ENCODE measurements at regions not wholly inside any gene's neighbourhood (a gene's known extent, or its start where the extent isn't known, plus 50 kb on each side); places are given as distances from the start of the nearest gene placed in this dataset.
"Not testable (repeated sequence)": the region's sequence is repeated elsewhere in the genome, so short reads cannot be mapped to it uniquely, and the experiment has no call there.

DNA sequence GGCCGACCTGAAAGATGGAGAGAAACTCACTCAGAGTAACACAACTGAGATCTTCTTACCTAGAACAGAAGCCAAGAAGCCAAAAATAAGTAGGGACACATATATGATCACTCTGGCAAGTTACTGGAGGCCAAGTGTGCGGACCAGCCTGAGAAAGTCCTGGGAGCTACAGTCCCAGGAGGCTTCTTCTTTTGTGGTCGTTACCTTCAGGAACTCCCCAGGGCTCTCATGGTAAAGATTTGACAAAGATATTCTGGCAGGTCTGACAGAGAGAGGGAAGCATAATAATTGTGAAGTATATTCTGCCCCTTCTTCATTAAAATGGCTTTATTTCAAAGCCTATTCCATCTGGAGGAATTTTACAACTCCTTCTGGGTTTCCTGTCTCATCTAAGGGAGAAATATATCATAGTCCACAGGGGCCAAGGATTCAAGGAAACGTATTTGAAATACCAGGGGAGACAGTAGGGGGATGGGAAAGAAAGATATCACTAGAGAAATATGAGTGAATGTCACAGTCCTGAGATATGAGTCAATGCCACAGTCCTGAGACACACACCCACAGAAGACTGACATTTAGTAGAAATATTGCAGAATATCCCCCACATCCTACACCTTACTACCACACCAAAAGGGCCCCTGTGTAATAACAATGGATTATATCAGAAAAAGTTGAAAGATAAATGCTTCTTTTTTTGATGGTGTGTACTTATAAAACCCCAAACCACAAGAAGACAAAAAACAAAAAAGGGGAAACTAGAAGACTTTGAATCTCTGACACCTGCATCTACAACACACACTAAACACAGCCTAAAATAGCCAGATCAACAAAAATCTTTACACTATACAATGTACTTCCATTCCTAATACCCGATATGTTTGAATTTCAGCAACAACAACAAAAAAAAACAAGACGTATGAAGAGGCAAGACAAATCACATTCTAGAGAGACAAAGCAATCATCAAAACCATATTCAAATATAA, 594.2 kb upstream of the NRG3 start:
- DNase-seq: no peak

DNA sequence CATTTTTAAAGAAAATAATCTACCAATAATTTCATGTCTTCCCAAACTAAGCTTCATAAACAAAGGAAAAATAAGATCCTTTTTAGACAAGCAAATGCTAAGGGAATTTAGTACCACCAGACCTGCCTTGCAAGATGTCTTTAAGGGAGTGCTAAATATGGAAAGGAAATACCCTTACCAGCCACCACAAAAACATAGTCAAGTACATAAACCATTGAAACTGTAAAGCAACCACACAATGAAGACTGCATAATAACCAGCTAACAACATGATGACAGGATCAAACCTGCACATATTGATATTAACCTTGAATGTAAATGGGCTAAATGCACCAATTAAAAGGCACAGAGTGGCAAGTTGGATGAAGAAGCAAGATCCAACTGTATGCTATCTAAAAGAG, 586.5 kb upstream of the NRG3 start:
- DNase-seq: no peak

DNA sequence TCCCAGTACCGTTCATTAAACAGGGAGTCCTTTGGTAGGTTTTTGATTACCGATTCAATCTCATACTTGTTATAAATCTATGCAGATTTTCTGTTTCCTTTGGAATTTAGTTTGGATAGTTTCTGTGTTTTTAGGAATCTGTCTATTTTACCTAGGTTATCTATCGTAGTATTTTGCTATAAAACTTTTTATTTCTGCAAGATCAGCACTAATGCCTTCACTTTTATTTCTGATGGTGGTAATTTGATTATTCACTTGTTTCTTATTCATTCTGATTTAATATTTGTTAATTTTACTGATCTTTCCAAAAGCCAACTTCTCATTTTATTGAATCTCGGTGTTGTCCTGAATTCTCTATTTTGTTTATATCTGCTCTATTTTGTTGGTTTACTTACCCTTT, 577.7 kb upstream of the NRG3 start:
- no peak for DNase-seq

DNA sequence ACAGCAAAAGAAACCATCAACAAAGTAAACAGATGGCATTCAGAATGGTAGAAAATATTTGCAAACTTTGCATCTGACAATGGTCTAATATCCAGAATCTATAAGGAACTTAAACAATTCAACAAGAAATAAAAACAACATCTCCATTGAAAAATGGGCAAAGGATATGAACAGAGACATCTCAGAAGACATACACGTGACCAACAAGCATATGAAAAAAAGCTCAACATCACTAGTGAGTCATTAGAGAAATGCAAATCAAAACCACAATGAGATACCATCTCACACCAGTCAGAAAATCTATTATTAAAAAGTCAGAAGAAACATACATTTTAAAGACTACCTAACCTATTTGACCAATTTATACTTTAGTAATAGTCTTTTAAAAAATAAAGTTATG, 571.3 kb upstream of the NRG3 start:
- DNase-seq: no peak

DNA sequence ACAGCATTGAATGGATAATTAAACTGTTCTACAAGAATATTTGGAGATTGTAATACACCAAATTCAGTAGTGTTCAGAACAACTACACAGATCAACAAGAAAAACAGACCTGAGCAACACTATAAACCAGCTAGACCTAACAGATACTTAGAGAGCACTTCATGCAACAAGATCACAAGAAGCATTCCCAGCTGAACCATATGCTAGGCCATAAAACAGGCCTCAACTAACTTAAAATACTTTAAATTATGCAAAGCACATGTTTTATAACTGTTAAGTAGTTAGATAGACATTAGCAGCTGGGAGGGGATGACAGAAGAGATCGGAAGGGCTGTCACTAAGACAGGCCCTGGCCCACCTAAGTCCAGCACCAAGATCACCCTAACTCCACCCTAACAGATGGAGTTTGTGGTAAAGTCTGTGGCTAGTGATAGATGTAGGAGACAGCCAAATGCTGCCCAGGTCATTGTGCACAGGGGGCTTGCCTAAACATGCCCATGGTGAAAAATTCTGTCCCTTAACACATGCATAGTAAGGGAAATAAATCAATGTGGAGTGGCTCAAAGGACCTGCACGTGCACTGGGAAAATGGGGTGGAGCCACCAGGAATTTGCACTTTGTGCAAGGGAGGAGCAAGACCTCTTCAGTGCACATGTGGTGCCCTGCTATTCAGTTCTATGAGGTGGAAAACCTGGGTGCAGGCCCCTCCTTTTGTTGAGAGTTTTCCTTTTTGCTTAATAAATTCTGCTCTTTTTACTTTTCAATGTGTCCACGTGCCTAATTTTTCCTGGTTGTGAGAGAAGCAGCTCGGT, 567.8 kb upstream of the NRG3 start:
- no peak for DNase-seq

DNA sequence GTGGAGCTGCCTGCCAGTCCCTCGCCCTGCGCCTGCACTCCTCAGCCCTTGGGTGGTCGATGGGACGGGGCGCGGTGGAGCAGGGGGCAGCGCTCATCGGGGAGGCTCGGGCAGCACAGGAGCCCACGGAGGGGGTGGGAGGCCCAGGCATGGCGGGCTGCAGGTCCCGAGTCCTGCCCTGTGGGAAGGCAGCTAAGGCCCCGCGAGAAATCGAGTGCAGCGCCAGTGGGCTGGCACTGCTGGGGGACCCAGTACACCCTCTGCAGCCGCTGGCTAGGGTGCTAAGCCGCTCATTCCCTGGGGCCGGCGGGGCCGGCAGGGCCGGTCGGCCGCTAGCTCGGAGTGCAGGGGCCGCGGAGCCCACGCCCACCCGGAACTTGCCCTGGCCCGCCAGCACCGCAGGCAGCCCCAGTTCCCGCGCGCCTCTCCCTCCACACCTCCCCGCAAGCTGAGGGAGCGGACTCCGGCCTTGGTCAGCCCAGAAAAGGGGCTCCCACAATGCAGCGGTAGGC, 565.9 kb upstream of the NRG3 start:
- DNase-seq: no peak

DNA sequence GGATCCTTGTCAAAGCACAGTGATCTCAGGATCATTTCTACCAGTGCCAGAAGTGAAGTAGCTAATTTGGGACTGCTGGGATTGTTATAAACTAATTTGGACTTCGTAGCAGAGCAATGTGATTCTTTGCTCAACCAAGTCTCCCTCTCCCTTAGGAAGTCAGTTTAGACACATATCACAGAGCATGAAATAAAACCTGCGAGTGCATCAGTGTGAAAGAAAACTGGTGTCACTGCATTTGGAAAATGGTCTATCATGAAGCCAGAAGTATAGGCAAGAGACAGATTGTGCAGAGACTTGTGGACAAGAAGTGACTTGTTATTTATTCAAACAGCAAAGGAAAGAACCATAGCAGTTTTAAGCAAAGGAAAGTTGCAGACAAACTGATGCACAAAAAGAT, 560.5 kb upstream of the NRG3 start:
- no peak for DNase-seq

DNA sequence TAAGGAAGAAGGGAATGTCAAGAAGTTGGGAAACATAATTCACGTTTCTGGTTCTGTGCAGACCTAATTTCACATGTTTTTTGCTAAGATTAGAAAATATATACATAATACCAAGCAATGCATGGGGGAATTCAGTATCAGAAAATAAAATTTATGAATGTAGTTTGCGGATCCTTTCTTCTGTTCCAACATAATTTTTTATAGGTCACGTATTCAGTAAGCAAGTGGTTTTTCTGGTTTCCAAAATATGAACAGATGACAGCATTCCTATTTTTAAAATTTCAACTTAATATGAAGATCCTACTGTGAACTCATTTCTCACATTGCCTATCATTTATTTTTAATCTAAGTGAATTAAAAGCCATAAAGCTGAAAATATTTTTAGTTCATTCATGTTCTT, 560.0 kb upstream of the NRG3 start:
- DNase-seq: no peak

DNA sequence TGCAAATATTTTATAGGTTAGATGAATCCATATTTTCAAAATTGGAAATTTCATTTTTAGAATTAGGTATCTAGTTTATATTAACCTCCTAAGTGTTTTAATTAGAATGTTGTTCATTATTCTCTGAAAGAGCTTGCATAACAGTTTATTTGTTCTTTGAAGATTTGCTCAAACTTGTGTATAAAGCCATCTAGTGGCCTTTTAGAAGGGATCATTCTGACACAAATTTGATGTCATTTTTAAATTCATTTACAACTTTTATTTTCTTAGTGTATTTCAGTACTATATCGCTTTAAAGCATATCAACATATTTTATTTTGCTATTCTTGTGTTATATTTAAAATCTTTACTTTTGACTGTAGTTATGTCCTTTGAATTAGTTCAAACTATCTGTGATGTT, 527.0 kb upstream of the NRG3 start:
- DNase-seq: no peak

DNA sequence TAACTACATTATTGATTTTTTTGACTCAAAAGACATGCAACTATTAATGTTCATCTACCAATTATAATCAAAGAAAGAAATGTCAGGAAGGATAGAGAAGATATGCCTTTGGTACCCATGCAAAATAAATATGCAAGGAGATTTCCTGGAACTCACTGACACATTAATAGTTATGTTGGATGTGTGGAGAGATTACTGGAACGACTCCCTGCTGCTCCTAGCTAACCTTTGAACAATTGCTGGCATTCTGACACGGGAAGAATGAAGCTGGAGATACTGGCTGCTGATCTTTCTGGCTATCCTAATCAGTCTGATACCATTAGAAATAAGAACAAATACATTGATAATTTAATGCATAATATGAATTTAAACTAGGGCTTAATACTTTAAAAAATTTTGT, 507.9 kb upstream of the NRG3 start:
- DNase-seq: no peak

DNA sequence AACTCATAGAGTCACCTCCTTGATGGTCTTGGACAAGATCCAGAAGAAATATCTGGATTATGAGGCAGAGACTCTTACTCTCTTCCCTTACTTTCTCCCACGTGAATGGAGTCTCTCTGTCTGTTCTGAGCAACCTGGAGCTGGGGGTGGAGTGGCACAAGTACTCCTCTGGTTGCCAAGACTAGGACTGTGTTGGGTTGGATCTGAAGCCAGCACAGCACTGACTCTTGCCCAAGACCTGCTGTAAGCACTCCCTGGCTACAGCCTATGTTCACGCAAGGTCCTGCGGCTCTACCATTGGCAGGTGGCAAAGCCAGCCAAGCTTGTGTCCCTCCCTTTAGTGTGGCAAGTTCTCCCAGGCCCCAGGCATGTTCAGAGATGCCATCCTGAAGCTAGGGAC, 488.2 kb upstream of the NRG3 start:
- DNase-seq: no peak

DNA sequence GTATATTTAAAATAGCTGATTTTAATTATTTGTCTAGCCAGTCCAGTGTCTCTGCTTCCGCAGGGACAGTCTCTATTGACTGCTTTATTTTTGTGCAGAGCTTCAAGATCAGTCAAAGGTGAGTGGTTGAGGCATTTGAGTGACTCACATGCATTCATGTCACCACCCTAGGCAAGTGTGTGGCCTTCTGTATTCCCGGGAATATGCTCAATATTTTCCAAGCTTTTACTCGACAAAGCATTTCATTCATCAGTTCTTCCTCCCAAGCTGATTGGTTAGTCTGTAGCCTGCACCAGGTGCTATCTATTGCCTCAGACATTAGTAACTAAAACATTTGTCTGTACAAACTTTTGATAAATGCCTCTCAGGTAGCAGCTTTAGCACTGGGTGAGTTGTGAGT, 471.5 kb upstream of the NRG3 start:
- DNase-seq: no peak

DNA sequence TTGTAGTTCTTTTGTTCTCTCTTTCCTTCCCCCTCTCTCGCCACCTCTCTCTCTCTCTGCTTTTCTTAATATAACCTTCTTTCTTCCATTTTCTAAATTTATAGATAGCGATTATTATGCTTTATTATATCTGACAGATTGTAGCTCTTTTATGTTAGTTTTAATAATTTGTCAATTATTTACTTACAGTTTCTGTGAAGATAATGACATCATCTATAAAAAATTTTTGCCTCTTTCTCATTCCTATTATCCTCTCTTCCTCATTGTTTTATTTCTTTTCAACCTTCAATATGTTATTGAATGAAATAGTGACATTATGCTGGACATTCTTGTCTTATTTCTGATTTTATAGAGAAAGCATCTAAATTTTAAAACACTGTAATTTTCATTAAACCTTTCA, 469.6 kb upstream of the NRG3 start:
- DNase-seq: no peak

DNA sequence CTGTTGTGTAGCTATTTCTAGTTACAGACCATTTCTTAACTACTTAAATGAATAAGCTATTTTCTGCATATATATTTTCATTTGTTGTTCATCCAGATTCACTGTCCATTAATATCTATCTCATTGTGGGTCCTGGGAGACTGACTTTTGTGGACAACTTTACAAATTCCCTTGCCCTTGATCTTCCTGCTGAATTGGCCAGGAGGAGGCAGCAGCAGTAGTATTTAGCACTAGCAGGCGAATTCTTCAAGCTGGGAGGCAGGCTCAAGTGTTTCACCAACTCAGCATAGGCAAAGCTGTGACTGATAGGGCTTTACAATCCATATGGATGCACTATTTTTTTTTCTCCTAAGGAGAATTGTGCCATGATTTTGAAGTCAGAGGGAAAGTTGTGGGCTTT, 461.0 kb upstream of the NRG3 start:
- DNase-seq: no peak

DNA sequence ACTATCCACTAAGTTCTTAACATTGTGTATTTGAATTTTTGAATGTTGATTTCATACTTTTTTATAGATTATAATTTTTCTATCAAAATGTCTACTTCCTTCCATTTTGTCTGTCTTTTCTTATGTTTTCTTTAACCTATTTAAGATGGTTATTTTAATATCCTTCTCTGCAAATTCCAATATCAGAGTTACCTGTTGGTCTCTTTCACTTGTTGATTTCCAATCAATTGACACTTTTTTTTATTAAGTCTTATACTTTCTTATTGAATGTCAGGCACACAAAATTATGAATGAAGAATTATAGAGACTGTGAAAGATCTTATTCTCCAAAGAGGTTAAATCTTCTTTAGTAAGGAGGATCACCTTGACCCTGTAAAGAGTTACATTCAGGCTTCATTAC, 448.3 kb upstream of the NRG3 start:
- DNase-seq: no peak

DNA sequence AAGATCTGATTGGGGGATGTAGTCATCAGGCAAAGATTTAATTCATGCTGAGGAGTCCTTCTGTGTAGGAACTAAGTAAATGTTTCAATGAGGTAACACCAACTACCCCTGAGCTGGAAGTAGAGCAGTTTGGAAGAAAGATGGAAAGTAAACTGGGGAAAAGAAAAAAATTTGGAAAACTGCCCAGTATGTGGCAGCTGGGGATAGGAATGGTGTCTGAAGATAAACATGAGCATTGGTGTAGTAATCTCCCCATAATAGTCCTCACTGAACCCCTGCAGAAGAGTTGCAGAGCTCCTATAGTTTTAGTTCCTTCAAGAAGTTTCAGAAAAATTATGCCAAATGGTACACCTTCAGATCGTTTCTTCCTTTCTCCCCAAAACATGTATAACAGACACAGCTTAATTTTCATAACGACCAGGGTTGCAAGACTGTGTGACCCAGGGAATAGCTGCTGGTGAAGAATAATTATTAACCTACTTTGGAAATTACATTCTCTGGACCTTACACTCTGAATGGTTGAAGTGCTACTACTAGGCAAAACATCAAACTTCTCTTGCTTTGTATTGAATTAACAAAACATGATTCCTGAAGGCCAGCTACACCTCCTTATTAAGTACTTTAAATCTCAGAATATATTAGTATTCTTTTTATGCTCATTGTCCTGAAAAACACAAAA, 446.4 kb upstream of the NRG3 start:
- DNase-seq: no peak

DNA sequence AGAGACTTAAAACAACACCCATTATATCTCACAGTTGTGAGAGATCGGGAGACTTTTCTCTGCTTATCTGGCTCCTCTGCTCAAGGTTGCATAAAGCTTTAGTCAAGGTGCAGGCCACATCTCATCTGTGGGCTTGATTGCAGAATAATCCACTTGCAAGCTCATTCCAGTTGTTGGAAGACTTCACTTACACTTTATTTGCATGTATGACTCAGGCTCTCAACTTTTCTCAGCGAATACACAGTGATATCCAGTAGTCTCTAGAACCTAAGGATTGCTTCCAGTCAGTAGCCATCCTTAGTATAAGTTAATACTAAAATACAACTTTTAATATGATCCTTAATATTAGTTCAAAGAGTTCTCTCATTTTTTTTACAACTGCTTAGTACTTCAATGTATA, 435.5 kb upstream of the NRG3 start:
- no peak for DNase-seq

DNA sequence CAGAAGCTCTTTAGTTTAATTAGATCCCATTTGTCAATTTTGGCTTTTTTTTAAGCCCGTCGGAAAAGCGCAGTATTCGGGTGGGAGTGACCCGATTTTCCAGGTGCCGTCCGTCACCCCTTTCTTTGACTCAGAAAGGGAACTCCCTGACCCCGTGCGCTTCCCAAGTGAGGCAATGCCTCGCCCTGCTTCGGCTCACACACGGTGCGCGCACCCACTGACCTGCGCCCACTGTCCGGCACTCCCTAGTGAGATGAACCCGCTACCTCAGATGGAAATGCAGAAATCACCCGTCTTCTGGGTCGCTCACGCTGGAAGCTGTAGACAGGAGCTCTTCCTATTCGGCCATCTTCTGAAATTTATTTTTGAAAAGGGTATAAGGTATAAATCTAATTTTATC, 433.4 kb upstream of the NRG3 start:
- DNase-seq: not testable (repeated sequence)

DNA sequence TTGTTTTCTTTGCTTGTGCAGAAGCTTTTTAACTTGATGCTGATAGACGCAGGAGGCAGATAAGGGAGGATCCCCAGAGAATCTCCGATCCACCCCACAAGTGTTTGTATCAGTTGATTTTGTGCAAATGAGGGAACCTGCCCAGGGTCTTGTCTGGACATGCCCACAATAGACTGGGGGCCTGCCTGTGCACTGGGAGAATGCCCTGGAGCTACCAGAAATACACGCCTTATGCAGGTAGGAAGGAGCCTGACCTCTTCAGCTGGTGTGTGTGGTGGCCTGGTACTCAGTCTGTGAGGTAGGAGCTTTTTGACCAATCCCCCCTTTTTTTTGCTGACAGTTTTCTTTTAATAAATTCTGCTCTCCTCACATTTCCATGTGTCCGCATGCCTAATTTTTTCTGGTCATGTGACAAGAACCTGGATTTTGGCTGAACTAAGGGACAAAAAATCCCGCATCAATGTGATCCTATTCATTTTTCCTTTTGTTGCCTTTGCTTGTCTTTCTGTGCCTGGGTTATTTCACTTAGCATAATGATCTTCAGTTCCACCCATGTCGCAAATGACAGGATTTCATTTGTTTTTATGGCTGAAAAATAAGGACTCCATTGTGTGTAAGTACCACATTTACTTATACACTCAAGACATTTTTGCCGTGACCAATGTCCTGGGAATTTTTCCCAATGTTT, 430.6 kb upstream of the NRG3 start:
- no peak for DNase-seq

DNA sequence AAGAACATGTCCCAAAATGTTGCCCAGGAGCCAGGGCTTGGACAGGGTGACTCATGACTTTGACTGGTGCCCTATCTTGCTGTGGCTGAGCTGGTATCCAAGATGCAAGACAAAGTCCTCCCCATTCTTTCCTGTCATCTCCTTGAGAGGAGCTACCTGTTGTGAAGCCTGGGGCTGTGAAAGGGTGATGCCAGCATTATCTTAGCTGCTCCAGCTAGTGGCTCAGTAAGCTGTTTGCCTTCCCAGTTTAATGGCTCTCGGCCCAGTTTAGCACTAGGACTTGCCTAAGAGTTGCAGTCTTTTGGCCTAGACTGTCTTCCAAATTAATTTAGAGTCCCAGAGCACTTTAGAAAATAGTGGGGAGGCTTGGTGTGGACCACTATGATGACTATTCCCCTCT, 424.3 kb upstream of the NRG3 start:
- no peak for DNase-seq

DNA sequence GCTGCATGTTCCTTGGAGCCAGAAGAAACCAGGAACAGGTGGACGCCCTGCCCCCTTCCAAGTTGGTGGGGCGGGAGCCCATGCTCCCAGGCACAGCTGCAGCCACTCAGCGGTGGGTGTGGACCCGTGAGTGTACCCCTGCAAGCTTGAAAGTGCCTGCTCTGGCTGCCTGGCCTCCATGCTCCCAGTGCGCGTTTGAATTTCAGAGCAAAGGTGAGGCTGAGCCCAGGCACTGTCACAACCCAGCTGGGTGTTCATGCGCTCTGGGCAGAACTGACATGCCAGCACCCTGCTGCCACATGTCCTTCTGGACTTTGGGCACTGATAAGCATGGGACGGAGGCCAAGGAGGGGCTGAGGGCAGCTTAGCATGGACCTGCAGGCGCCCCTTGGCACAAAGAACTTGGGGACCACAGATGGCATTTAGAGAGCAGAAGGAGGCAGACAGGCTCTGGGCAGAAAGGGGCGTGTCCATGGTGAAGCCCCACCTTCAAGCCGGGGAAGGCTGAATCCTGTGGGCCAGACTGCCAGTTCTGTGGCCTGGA, 402.0 kb upstream of the NRG3 start:
- DNase-seq: no peak

DNA sequence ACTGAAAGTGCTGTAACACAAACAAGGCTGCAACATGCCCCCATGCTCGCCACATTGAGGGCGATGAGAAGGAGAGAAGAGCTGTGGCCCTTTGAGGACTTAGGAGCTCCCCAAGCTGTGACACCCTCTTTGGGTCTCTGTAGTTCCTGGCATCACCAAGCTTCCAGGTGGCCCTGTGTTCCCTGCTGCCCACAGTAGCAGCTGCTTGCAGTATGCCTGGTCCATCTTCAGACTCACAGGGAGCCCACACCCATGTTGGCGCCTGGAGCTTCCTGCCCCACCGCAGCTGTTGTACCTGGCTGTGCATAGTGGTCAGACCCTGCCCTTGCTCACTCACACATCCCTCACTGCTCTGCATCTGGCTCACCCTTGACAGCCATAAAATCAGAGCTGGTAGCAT, 401.2 kb upstream of the NRG3 start:
- DNase-seq: no peak

DNA sequence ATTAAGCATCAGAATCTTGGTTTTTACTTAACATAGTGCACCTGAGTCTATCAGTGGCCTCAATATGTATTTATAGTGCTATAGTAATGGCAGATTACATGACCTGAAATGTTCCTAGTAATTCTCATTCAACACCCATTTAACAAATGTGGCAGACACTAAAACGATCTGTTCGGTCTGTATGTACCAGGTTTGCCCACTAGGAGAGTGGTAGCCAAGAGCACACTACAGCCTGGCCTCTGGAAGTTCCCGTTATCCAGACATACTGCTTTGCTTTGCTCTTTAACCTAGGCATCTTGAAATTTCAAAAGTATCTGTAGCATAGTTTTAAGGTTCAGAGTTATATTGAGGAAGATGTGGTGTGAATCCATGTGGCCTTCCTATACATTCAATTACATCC, 395.7 kb upstream of the NRG3 start:
- DNase-seq: no peak
